NCI-H1417 (cell line): ENCODE measurements at regions not wholly inside any gene's neighbourhood (a gene's known extent, or its start where the extent isn't known, plus 50 kb on each side); places are given as distances from the start of the nearest gene placed in this dataset.
A peak's percentile ranks its signal among the peaks of the same experiment; 100 is the strongest.

Experiments
- DNase-seq, 3 experiments: peaks; one replicate each; lab custom pipeline; 2025; lab: John Stamatoyannopoulos, UW

GRCh38 chr3:194928831-194929577, 243.3 kb downstream of the FAM43A start:
- DNase-seq = no peak

DNA sequence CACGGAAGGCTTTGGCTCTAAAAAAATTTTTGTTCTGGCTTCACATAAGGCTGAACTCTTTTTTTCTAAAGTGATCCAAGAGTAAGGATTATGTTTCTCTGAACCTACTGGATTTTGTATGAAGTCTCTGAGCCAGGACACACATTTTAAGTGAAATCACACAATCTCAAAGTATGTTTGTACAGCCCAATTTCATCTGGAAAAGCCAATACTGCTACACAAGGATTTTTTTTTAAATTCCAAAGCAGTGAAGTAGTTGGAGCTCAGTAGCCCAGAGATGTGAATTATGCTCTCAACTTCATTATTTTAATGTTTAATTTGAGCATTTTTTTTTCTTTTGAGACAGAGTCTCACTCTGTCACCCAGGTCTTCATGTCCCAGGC, 243.9 kb downstream of the FAM43A start:
- DNase-seq = no peak

DNA sequence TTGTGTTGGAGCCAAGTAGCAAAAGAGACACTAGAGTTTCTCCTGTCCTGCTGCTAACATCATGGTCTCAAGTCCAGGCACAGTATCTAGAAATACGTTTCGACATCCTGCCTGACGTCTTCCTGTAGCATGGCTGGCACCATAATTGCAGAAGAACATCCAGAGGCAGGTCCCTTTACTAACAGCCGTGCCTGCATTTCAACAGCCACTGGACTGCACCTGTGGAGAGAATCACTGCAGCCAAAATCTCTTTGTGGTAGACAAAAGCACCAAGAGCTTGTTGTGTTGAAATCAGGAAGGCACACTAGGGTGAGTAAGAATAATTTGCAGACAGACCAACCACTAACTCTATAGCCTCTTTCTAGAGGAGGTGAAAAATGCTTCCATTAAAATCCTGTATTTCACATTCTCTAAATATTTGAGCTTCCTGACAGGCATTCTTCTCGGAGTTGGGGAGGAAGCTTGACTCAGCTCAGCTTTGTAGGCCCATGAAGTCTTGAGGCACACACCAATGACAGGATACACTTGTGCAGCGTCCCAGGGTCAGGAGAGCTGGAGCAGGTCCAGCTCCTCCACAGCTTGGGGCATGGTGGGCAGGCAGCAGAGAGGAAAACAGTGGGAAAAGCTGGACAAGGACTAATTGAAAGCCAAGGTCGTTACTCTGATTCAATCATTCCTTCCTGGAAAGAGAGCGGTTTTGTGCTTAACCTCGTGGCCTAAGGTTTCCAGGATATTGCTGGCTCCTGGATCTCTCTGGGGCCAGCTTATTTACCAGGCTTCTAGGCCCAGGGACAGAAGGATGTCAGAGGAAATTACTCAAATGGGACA, 244.9 kb downstream of the FAM43A start:
- DNase-seq = no peak

- no peak for DNase-seq
Observed at GRCh38 chr3:194931347-194931746, 245.7 kb downstream of the FAM43A start.

- DNase-seq = no peak
Observed at GRCh38 chr3:194931865-194932264, 246.2 kb downstream of the FAM43A start.

DNA sequence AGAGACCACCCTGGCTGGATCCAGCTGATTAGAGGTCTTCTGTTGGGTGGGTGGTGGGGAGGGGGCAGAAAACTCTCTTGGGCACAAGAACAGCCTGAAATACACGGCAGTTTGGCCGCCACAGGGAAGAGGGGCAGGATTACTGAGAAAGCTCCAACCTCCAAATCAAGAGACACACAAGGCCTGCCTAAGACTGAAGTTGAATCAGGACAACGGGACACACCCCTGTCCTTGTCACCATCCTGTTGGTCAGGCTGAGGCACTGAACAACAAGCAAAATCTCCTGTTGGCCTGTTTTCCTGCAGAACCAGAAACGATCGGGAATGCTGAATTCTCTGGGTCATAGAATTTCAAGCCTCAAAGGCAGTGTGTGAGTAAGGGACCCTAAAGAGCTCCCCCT, 247.8 kb downstream of the FAM43A start:
- no peak for DNase-seq

- DNase-seq = no peak
Observed at GRCh38 chr3:194935061-194935460, 249.4 kb downstream of the FAM43A start.

DNA sequence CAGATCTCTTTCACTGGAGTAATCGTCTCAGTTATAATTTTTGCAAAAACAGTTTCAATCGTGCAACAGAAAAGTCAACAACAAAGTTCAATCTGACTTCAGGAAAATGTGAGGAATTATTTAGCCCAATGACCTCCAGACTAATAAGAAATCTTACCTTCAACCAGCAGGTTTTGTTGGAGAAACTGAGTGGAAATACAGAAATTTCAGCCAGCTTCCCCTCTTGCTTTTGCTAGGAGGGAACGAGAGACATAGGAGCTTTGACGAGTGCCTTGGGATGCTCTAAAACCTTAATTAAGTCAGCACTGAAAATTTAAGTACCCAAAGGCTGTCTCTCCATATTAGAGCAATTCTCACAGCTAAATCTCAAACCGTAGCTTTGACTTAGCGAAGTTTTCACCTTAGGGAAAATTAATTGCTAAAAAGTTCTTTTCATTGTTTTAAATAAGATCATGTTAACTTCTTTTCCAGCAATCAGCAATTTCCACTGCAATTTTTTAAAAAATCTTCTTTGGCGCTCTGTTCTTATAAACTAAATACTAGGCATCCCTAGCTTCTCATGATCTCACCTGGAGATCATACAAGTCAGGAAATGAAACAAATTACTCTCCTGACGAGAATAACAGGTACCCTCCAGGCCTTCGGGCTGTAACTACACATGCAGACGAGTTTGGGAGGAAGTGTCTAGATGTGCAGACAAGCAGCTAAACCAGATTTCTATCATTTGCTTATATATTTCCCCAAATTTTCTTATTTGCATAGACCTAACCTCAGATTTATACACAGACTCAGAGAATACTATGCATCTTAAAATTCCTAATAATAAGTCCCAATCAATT, 250.2 kb downstream of the FAM43A start:
- no peak for DNase-seq

DNA sequence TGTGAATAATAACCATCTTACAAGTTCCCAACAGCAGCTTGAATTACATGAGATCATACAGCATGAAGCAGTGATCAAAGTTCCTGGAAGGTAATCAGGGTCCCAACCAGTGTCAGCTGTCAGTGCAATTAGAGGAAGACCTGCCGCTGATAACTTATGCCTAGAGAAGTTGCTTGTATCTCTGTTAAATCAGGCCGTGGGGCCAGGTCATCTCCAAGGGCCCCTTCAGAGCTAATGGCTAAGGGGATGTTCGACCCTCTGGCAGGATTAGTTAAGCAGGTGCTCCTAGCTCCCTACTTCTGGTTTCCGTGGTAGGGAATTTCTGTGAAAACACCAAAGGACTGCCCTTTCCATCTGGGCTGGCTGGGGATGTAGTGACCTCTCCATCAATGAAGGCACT, 251.0 kb downstream of the FAM43A start:
- no peak for DNase-seq

DNA sequence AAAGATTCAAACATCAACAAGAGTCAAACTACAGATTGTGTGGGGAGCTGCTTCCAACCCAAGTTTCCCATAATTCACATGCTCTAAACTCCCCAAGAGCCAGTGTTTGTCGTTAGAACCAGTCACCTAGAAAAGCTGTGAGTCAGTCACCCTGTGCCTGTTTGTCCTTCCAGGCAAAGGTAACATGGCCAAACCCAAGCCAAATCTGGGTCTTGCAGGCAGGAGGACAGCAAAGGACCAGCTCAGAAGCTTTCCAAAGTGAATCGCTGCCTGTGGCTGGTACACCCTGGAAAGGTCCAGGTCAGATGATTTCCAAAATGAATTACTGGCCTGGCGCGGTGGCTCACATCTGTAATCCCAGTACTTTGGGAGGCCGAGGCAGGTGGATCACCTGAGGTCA, 251.5 kb downstream of the FAM43A start:
- DNase-seq = no peak

DNA sequence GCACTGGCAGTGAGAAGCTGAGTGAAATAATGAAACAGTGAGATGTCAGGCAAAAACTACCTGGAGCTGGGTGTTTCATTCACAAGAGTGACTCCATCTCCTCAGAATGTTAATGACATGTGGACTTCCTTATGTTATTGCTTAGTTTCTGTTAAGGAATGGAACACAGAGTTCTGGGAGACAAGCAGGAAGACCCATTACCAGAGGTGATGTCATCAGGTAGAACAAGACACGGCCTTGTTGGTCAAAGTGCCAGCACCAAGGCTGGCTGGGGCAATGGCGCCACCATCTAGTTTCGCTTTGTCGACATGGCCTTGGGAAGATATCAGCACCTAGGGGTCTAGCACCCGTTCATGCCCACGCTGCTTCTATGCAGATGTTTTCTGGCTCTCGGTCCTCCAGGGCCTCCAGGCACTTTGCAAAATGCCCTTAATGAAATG, 252.2 kb downstream of the FAM43A start:
- no peak for DNase-seq

GRCh38 chr3:194938845-194939531, 253.3 kb downstream of the FAM43A start:
- no peak for DNase-seq

- DNase-seq = no peak
Observed at GRCh38 chr3:194939532-194939909, 253.8 kb downstream of the FAM43A start.

DNA sequence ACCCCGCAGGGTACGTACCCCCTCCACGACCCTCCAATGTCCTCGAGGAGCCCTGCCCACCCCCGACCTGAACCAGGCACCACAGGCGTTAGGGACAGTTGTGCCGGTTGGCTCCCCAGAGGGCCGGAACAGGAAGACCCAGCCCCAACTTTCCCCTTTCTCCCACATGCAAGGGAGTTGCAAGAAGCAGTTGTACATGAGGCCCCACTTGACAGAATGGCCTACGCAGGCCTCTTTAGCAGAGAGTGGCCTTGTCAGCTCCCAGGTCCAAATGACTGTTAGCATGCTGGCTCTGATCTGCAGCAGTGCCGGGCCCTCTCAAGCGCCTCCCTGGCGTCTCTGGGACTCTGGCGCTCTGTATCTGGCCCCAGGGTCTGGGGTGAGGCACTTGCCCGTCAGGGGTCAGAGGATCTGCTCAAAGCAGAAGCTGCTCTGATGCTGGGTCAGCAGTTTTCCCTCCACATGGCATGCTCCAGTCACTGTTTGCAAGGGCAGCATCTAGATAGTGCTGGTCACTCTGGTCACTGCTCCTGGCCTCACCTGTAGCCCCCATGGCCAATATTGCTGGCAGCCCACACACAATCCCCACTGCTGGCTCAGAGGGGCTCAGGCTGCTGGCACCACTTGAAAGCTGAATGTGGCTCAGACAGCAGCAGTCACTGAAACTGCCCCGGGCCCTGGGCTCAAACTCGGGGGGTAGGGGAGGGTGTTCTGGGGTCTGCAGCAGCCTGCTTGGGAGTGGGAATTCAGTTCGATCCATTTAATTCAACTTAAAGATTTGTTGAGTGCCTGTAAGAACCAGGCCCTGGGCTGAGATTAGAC, 254.5 kb downstream of the FAM43A start:
- DNase-seq = no peak

- no peak for DNase-seq
Observed at GRCh38 chr3:194941360-194941955, 255.8 kb downstream of the FAM43A start.

GRCh38 chr3:194941956-194942511, 256.4 kb downstream of the FAM43A start:
- DNase-seq = peak in 2 of 3 experiments; percentile 24 to 31

DNA sequence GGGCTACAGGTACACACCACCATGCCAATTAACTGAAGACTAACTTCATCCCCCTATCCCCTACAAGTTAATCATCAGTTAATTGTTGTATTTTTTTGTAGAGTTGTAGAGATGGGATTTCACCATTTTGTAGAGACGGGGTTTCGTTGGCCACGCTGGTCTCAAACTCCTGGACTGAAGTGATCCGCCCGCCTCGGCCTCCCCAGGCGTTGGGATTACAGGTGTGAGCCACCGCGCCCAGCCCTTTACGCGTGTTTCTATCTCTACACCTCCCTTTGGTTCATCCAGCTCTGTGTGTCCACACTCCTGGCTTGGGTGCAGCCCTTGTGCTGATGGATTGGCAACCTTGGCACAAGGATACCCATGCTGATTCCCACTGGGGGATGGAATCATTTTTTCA, 258.8 kb downstream of the FAM43A start:
- DNase-seq = no peak

GRCh38 chr3:194945508-194945907, 259.8 kb downstream of the FAM43A start:
- no peak for DNase-seq

DNA sequence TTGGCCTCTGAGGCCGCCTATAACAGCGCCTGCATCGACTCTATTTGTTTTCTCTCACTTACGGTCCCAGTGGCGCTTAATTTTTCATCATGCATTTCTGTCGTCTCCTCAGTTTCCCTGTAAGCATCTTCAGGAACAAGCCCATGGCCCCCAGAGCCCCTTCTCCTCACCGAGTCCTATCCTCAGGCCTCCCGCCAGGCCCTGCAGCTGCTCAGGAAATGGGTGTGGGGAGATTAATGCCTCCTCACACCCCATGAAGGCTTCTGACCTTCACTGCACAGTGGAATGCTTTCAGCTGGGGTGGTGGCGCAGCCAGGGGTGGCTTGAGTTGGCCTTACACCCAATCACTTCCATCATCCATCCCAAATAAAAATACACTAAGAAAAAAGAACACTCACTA, 260.4 kb downstream of the FAM43A start:
- DNase-seq = no peak

GRCh38 chr3:194949592-194949991, 263.9 kb downstream of the FAM43A start:
- DNase-seq = no peak
